ENCODE measurements at regions not wholly inside any gene's neighbourhood (a gene's known extent, or its start where the extent isn't known, plus 50 kb on each side); places are given as distances from the start of the nearest gene placed in this dataset.

GRCh38 chr6:62612471-62612870 is 326.4 kb upstream of the KHDRBS2 start:
- TF ChIP-seq CTCF (IDR thresholded peaks at IDR 0.05) (no peak), ZFX (IDR thresholded peaks at IDR 0.05; ENCODE audit: borderline replicate concordance) (no peak)

Measured in 22Rv1 (cell line).